SK-N-SH treated with all-trans-retinoic acid at 6 μM for 48 hours (cell line): ENCODE measurements at regions not wholly inside any gene's neighbourhood (a gene's known extent, or its start where the extent isn't known, plus 50 kb on each side); places are given as distances from the start of the nearest gene placed in this dataset.
A peak's percentile ranks its signal among the peaks of the same experiment; 100 is the strongest.

ENCODE experiments used
- ATAC-seq: fragments of 200-7000 bp; cut with Tn5 transposase; 3 replicates; pipeline ENCODE4 v1.9.1; 2020; ENCODE audit warnings: mild to moderate bottlenecking, moderate library complexity
- ARNTL ChIP-seq: fragments of 450-650 bp; formaldehyde crosslinking; IDR thresholded peaks from 2 replicates; pipeline ENCODE4 v1.5.0; 2020; ENCODE audit warnings: low read depth, mild to moderate bottlenecking, moderate library complexity, borderline replicate concordance
- BACH2 ChIP-seq: fragments of 250-450 bp; sonication (Bioruptor Pico); IDR thresholded peaks from 2 replicates; pipeline ENCODE4 v1.9.0; 2021; ENCODE audit warnings: mild to moderate bottlenecking, borderline replicate concordance
- CREB5 ChIP-seq: fragments of 250-450 bp; sonication (Bioruptor Pico); IDR thresholded peaks from 2 replicates; pipeline ENCODE4 v1.5.1; 2020; ENCODE audit warnings: low read depth, mild to moderate bottlenecking, moderate library complexity
- CSDC2 ChIP-seq: fragments of 250-450 bp; sonication (Bioruptor Pico); IDR thresholded peaks from 2 replicates; pipeline ENCODE4 v1.5.0; 2020; ENCODE audit warnings: mild to moderate bottlenecking, moderate library complexity
- ESRRG ChIP-seq: fragments of 250-450 bp; sonication (Bioruptor Pico); IDR thresholded peaks from 2 replicates; pipeline ENCODE4 v1.6.1; 2021; ENCODE audit warnings: mild to moderate bottlenecking
- GLIS3 ChIP-seq: fragments of 250-450 bp; sonication (Bioruptor Pico); IDR thresholded peaks from 2 replicates; pipeline ENCODE4 v1.5.0; 2020; ENCODE audit warnings: mild to moderate bottlenecking, moderate library complexity
- ISL1 ChIP-seq: fragments of 250-450 bp; sonication (Bioruptor Pico); IDR thresholded peaks from 2 replicates; pipeline ENCODE4 v2.1.2; 2022; ENCODE audit warnings: mild to moderate bottlenecking, moderate library complexity
- OSR1 ChIP-seq: fragments of 250-450 bp; sonication (Bioruptor Pico); IDR thresholded peaks from 2 replicates; pipeline ENCODE4 v1.8.0; 2022; ENCODE audit warnings: moderate library complexity, mild to moderate bottlenecking, inconsistent platforms
- PATZ1 ChIP-seq: fragments of 250-450 bp; sonication (Bioruptor Pico); IDR thresholded peaks from 2 replicates; pipeline ENCODE4 v1.8.0; 2020; ENCODE audit warnings: mild to moderate bottlenecking, moderate library complexity, borderline replicate concordance
- POU6F1 ChIP-seq: fragments of 250-450 bp; sonication (Bioruptor Pico); IDR thresholded peaks from 2 replicates; pipeline ENCODE4 v1.8.0; 2021; ENCODE audit warnings: low read depth, mild to moderate bottlenecking, moderate library complexity, borderline replicate concordance
- PPARA ChIP-seq: fragments of 250-450 bp; sonication (Bioruptor Pico); IDR thresholded peaks from 2 replicates; pipeline ENCODE4 v1.5.0; 2020; ENCODE audit warnings: mild to moderate bottlenecking, borderline replicate concordance
- RARB ChIP-seq: fragments of 250-450 bp; sonication (Bioruptor Pico); IDR thresholded peaks from 2 replicates; pipeline ENCODE4 v1.8.0; 2021; ENCODE audit warnings: mild to moderate bottlenecking, moderate library complexity
- SNAI2 ChIP-seq: fragments of 250-450 bp; sonication (Bioruptor Pico); IDR thresholded peaks from 2 replicates; pipeline ENCODE4 v1.5.0; 2020; ENCODE audit warnings: mild to moderate bottlenecking, moderate library complexity
- TCF4 ChIP-seq: fragments of 250-450 bp; sonication (Bioruptor Pico); IDR thresholded peaks from 2 replicates; pipeline ENCODE4 v1.8.0; 2021; ENCODE audit warnings: mild to moderate bottlenecking, moderate library complexity, borderline replicate concordance
- TOX ChIP-seq: fragments of 250-450 bp; sonication (Bioruptor Pico); IDR thresholded peaks from 2 replicates; pipeline ENCODE4 v1.8.0; 2021; ENCODE audit warnings: mild to moderate bottlenecking, moderate library complexity, borderline replicate concordance
- TSHZ2 ChIP-seq: fragments of 250-450 bp; sonication (Bioruptor Pico); IDR thresholded peaks from 2 replicates; pipeline ENCODE4 v1.5.0; 2020; ENCODE audit warnings: mild to moderate bottlenecking, moderate library complexity
- ZC3H10 ChIP-seq: fragments of 250-450 bp; sonication (Bioruptor Pico); IDR thresholded peaks from 2 replicates; pipeline ENCODE4 v1.5.1; 2021; ENCODE audit warnings: mild to moderate bottlenecking, moderate library complexity
- ZFP3 ChIP-seq: fragments of 250-450 bp; sonication (Bioruptor Pico); IDR thresholded peaks from 2 replicates; pipeline ENCODE4 v1.5.0; 2020; ENCODE audit warnings: mild to moderate bottlenecking, moderate library complexity
- ZNF70 ChIP-seq: fragments of 450-650 bp; formaldehyde crosslinking; IDR thresholded peaks from 2 replicates; pipeline ENCODE4 v1.5.0; 2020; ENCODE audit warnings: mild to moderate bottlenecking, moderate library complexity
- ZNF8 ChIP-seq: fragments of 450-650 bp; formaldehyde crosslinking; IDR thresholded peaks from 2 replicates; pipeline ENCODE4 v1.5.0; 2020; ENCODE audit warnings: mild to moderate bottlenecking, moderate library complexity

GRCh38 chr2:207315131-207315530 lies 149.4 kb upstream of the KLF7 start:
- no peak for TF ChIP-seq PPARA
- no peak for TF ChIP-seq ZC3H10 (CRISPR knock-in tag)
- no peak for TF ChIP-seq CSDC2 (CRISPR knock-in tag)
- no peak for TF ChIP-seq TSHZ2
- no peak for TF ChIP-seq SNAI2
- TF ChIP-seq ZNF8 = no peak
- TF ChIP-seq ZFP3 = no peak
- no peak for TF ChIP-seq OSR1 (CRISPR knock-in tag)
- TF ChIP-seq RARB (CRISPR knock-in tag) = no peak
- TF ChIP-seq ISL1 (CRISPR knock-in tag) = no peak
- TF ChIP-seq GLIS3 = no peak
- no peak for TF ChIP-seq PATZ1 (CRISPR knock-in tag)
- no peak for TF ChIP-seq TOX (CRISPR knock-in tag)

GRCh38 chr2:207316484-207316883 lies 150.7 kb upstream of the KLF7 start:
- ATAC-seq = no peak
- TF ChIP-seq GLIS3 = no peak
- no peak for TF ChIP-seq RARB (CRISPR knock-in tag)
- TF ChIP-seq TOX (CRISPR knock-in tag) = no peak
- no peak for TF ChIP-seq TSHZ2
- TF ChIP-seq CREB5 (CRISPR knock-in tag) = no peak
- TF ChIP-seq ESRRG (CRISPR knock-in tag) = no peak
- TF ChIP-seq ZFP3 = no peak
- TF ChIP-seq ZNF8 = no peak
- no peak for TF ChIP-seq ZNF70 (CRISPR knock-in tag)
- no peak for TF ChIP-seq PPARA
- no peak for TF ChIP-seq POU6F1 (CRISPR knock-in tag)
- no peak for TF ChIP-seq OSR1 (CRISPR knock-in tag)
- TF ChIP-seq ZC3H10 (CRISPR knock-in tag) = no peak

More at GRCh38 chr2:207315131-207315530, 149.4 kb upstream of the KLF7 start:
- ATAC-seq = peak; percentile 30; the same call in 2 of the 3 replicates

- ATAC-seq = no peak
- TF ChIP-seq PATZ1 (CRISPR knock-in tag) (no peak), ARNTL (CRISPR knock-in tag) (no peak), ZFP3 (no peak), BACH2 (CRISPR knock-in tag) (no peak), CREB5 (CRISPR knock-in tag) (no peak), CSDC2 (CRISPR knock-in tag) (peak; percentile 94), TSHZ2 (no peak), ZC3H10 (CRISPR knock-in tag) (no peak), SNAI2 (0 out of 2 replicates have a peak, but pooled peaks have one; percentile 23), PPARA (no peak), ISL1 (CRISPR knock-in tag) (no peak), ESRRG (CRISPR knock-in tag) (no peak), TCF4 (CRISPR knock-in tag) (no peak)
Measured at GRCh38 chr2:207316906-207317305, 151.2 kb upstream of the KLF7 start.
